Type B pancreatic cell (in vitro differentiated cells): ENCODE measurements at regions not wholly inside any gene's neighbourhood (a gene's known extent, or its start where the extent isn't known, plus 50 kb on each side); places are given as distances from the start of the nearest gene placed in this dataset.

ENCODE experiments used
- DNase-seq: peaks from one replicate; pipeline ENCODE4 v3.0.0; 2021; ENCODE audit warnings: mixed read lengths; ENCODE audit not compliant: unreplicated experiment; ENCODE audit errors: extremely low spot score
- H3K27ac Mint-ChIP-seq: 2 replicates; pipeline ENCODE4 v1.8.0; 2021; ENCODE audit warnings: mild to moderate bottlenecking, mixed read lengths
- H3K27me3 Mint-ChIP-seq: 2 replicates; pipeline ENCODE4 v1.8.0; 2021; ENCODE audit warnings: mixed read lengths
- H3K36me3 Mint-ChIP-seq: 2 replicates; pipeline ENCODE4 v1.8.0; 2021; ENCODE audit warnings: mixed read lengths
- H3K4me1 Mint-ChIP-seq: one replicate; pipeline ENCODE4 v1.8.0; 2021; ENCODE audit warnings: mixed read lengths; ENCODE audit not compliant: unreplicated experiment
- H3K4me3 Mint-ChIP-seq: 2 replicates; pipeline ENCODE4 v1.8.0; 2021; ENCODE audit warnings: mild to moderate bottlenecking, mixed read lengths
- H3K9me3 Mint-ChIP-seq: 2 replicates; pipeline ENCODE4 v1.8.0; 2021; ENCODE audit warnings: mixed read lengths
- CTCF ChIP-seq: fragments of 200-600 bp; sonication (generic); conservative IDR thresholded peaks from 2 replicates; pipeline ENCODE4 v1.5.0; 2021; ENCODE audit warnings: antibody characterized with exemption, mild to moderate bottlenecking

GRCh38 chr4:107482546-107482945, 237.5 kb downstream of the PAPSS1 start:
- Mint-ChIP-seq H3K9me3 (peaks cover 23% of the 10 kb centered on the region), H3K4me3 (no peak overlapping the region), H3K27ac (no peak overlapping the region), H3K4me1 (no peaks in the 10 kb centered on the region), H3K27me3 (no peaks in the 10 kb centered on the region), H3K36me3 (no peaks in the 10 kb centered on the region)
- no peak for TF ChIP-seq CTCF
- no peak for DNase-seq

- Mint-ChIP-seq H3K27me3 (no peaks in the 10 kb centered on the region), H3K4me3 (no peak overlapping the region)
Measured at GRCh38 chr4:107478327-107478980, 241.6 kb downstream of the PAPSS1 start.

GRCh38 chr4:107473126-107473525, 246.9 kb downstream of the PAPSS1 start:
- no peak for TF ChIP-seq CTCF
- H3K9me3 Mint-ChIP-seq, result no peaks in the 10 kb centered on the region
- H3K36me3 Mint-ChIP-seq, result no peaks in the 10 kb centered on the region
- DNase-seq, result no peak
- H3K4me3 Mint-ChIP-seq, result no peak overlapping the region
- no peak overlapping the region for H3K27ac Mint-ChIP-seq
- no peaks in the 10 kb centered on the region for H3K4me1 Mint-ChIP-seq
- no peaks in the 10 kb centered on the region for H3K27me3 Mint-ChIP-seq

More at GRCh38 chr4:107478327-107478980, 241.6 kb downstream of the PAPSS1 start:
- DNase-seq, result no peak
- TF ChIP-seq CTCF, result no peak
- H3K9me3 Mint-ChIP-seq, result peaks cover 20% of the 10 kb centered on the region
- H3K36me3 Mint-ChIP-seq, result no peaks in the 10 kb centered on the region
- H3K4me1 Mint-ChIP-seq, result no peaks in the 10 kb centered on the region
- H3K27ac Mint-ChIP-seq, result no peak overlapping the region

GRCh38 chr4:107472265-107472948, 247.6 kb downstream of the PAPSS1 start:
- no peaks in the 10 kb centered on the region for H3K27me3 Mint-ChIP-seq
- H3K4me1 Mint-ChIP-seq, result no peaks in the 10 kb centered on the region
- no peak overlapping the region for H3K27ac Mint-ChIP-seq
- H3K4me3 Mint-ChIP-seq, result no peak overlapping the region
- H3K9me3 Mint-ChIP-seq, result no peaks in the 10 kb centered on the region
- no peak for TF ChIP-seq CTCF
- DNase-seq, result no peak
- no peaks in the 10 kb centered on the region for H3K36me3 Mint-ChIP-seq

GRCh38 chr4:107470173-107470572, 249.9 kb downstream of the PAPSS1 start:
- no peak for DNase-seq
- no peak overlapping the region for H3K27ac Mint-ChIP-seq
- H3K27me3 Mint-ChIP-seq, result no peaks in the 10 kb centered on the region
- TF ChIP-seq CTCF, result no peak
- H3K4me1 Mint-ChIP-seq, result no peaks in the 10 kb centered on the region
- no peak overlapping the region for H3K4me3 Mint-ChIP-seq
- H3K9me3 Mint-ChIP-seq, result no peaks in the 10 kb centered on the region
- H3K36me3 Mint-ChIP-seq, result no peaks in the 10 kb centered on the region
